GM18505 (cell line): ENCODE measurements at regions not wholly inside any gene's neighbourhood (a gene's known extent, or its start where the extent isn't known, plus 50 kb on each side); places are given as distances from the start of the nearest gene placed in this dataset.

Experiments used
- ATAC-seq: cut with Tn5 transposase; IDR thresholded peaks from one replicate; pipeline ENCODE4 v1.9.1; 2021; ENCODE audit not compliant: unreplicated experiment
- POLR2A ChIP-seq: IDR thresholded peaks from 4 replicates; pipeline ENCODE4 v1.6.1; 2011; ENCODE audit warnings: borderline replicate concordance; ENCODE audit not compliant: insufficient read depth, insufficient read length; ENCODE audit errors: extremely low read depth

DNA sequence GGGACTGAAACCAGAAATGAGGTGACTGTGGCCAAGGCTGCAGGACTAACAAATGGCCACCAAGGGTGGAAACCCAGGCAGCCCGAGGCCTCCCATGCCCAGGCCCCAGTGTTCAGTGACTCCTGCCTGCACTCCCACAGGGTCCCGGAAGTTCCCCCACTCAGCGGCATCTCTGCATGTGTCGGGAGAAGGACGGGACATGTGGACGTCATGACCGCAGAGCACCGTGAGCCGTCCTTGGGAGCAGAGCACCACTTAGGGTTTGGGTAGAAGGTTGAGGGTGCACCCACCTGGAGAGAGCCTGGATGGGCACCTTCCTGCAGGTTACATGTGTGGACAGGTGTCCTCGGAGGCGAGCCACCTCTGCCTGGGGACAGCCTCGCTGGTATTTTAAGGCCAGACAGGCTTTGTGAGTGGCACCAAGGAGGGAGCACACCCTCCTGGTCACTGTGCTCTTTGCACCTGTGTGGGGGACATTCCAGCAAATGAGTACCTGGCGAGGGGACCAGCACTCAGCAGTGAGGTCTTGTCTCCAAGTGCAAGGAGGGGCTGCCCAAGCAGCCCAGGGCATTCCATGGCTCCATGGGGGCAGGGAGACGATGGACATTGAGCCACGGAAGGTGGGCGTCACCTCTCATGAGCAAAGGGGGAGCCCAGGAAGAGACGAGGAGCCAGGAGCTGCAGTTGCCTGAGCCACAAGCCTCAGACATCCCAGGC lies 95.3 kb upstream of the TCERG1L start:
- no peak for ATAC-seq
- no peak for TF ChIP-seq POLR2A

DNA sequence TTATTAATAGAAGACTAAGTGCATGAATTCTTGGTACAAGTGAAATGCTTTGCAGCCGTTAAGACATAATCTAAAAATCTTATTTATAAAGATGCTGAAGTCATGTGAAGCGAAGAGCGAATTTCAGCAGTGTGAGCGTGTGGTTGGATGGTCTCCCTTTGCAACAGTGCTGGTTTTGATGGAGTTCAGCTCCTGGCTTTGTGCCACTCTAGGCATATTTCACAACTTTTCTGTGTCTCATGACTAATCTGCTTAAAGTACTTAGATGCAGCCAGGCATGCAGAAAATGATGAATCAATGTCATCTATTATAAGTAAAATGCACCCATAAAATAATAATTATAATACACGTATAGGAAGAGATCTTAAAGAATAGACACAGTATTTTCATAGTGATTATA lies 107.2 kb upstream of the TCERG1L start:
- ATAC-seq: no peak
- no peak for TF ChIP-seq POLR2A

DNA sequence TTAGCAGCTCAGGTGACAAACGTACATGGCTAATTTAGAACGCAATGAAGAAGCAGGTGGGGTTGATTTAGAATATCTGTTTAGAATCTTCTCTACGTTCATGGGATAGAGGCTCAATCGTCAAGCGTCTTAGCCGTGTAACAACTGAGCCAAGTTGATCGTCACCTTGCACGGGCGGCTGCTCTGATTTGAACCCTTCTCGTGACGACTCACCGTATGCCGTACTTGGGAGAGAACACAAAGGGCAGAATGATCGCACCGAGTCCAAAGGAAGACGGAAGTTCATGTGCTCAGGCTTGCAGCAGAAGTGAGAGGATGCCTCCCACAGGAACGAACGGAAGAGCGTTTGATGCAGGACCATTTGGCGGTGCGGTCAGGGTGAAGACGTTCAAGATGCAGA lies 108.3 kb upstream of the TCERG1L start:
- TF ChIP-seq POLR2A: no peak
- ATAC-seq: no peak

DNA sequence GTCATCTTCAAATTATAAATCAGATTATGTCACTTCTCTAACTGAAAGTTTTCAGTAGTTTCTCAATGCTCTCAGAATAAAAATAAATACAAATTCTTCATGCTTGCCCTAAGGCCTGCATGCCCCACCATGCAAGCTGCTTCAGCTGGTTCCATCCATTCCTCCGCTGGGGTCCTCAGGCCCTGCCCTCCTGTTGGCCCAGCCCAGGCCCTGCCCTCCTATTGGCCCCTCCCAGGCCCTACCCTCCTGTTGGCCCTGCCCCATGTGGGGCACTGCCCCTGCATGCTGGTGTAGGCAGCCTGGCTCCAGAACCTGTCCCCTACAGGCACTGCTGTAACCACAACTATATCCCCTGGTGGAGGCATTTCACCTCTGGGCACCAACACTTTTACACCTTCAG lies 109.3 kb upstream of the TCERG1L start:
- TF ChIP-seq POLR2A: no peak
- ATAC-seq: no peak

DNA sequence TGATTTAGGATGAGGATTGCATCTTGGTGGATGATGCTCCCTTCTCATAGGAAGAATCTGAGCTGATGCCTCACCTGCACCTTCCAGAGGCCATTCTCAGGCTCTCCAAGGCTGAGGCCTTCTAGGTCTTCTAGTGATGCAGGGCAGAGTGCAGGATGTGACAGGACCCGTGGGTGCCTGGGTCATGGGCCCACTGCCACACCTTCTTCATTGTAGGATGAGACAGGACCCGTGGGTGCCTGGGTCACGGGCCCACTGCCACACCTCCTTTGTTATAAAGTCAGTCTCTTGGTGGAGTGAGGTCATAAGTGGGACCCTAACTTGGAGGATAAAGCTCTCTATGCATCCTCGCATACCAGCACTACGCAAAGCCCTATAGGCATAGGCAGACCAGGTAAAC lies 109.9 kb upstream of the TCERG1L start:
- TF ChIP-seq POLR2A: no peak
- ATAC-seq: no peak

DNA sequence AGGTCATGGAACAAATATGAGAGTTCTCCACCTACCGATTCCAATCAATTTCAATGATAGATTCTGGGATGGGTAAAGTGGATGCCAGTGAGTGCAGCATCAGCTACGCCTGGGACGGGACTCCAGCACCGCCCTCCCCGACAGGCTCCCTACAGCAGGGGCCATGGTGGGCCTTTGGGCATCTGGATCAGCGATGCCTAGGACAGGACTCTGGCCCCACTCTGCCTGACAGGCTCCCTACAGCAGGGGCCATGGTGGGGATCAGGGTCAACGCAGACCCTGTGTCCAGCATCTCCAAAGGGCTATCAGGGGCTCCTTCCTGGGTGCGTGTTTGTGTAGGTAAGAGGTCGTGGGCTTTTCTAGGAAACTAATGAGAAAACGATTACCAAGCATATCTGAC lies 111.2 kb upstream of the TCERG1L start:
- no peak for TF ChIP-seq POLR2A
- no peak for ATAC-seq

DNA sequence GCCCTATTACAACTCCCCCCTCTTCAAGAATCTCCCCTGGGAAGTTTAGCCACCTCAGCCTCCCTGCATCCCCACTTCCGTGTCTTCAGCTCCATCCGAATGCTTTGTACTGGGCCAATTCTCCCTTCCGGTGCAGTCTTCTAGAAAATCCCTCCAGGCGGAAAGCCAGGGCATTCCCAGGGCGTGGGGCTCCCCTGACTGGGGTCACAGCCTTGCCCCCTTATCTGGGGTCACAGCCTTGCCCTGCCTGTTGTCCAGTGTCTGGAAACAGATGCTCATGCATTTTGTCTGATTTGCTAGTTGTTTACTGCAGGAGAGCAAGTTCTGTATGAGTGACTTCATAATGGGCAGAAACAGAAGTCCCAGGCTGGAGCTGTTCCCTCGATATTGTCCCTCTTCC lies 112.5 kb upstream of the TCERG1L start:
- ATAC-seq: no peak
- TF ChIP-seq POLR2A: no peak

DNA sequence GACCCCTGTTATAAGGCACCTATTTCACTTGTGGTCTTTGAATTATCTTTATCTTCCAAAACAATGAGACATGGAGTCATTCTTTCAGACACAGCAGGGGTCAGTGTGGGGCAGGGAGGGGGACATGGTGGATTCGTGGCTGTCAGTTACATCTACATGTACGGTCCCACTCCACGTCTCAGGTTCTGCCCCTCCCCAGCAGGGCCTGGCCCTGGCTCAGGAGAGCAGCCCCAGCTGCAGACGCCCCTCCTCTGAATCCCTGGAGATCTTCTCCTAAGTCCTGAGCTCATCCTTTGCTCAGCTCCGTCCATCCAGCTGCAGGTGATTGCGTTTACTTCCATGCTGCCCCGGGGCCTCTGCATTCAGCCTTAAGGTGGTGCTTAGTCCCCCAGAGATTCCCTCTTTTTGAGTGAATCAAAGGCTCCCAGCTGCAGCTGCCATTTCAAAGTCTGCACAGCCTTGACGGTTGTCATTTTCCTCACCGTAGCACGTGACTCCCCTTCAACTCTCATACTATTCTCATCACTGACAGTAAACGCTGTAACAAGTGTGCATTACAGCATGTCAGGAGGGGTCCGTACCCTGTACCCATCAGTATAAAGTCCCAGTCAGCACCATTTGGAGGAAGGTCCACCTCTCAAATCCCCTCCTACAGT lies 113.4 kb upstream of the TCERG1L start:
- ATAC-seq: no peak
- no peak for TF ChIP-seq POLR2A

DNA sequence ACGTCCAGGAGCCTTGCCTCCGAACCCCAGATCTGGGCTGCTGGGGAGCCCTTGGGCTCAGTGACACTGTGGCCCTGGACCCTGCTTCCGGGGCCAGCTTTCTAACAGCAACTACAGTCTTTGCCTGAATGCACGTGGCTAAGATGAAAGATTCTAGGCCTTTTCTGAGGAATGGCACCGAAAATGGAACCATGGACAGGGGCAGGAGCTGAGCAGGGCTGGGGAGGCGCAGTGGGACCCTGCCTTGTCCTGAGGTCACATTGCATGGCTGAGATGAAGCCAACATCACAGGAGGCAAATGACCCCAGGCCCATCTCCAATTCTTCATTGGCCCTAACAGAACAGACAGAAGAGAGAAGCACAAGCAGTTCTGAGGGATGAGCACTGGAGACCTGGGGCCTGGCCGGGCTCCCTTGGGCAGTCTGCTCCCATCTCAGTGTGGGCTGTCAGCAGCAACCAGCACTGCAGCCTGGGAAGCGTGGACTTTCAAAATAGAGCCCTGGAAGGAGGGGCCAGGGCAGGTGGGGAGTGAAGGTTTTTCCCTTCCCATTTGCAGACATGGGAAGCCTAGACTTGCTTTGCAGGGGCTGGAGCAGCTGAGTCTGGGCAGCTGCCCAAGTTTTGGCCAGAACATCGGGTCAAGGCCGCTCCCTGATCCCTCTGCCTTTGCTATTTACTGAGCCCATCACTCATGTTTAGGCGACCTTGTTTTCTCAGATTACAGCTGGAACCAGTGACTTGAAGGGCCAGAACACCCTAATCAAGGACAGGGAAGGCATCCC lies 114.4 kb upstream of the TCERG1L start:
- no peak for TF ChIP-seq POLR2A
- no peak for ATAC-seq

DNA sequence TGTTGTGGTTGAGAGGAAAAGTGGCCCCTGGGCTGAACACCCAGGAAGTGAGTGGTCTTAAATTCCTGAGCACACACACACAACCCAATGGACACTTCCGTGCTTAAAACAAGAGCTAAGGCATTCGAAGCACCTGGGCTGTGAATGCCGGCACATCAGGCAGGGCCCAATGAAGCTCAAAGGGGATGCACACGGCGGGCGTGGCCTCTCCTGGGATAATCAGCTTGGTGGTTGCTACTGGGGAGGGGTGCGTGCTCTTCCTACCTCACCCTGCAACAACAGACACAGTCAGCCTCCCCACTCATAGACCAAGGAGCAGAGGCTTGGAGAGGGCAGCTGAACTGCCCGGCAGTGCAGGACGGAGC lies 115.0 kb upstream of the TCERG1L start:
- no peak for TF ChIP-seq POLR2A
- ATAC-seq: no peak

DNA sequence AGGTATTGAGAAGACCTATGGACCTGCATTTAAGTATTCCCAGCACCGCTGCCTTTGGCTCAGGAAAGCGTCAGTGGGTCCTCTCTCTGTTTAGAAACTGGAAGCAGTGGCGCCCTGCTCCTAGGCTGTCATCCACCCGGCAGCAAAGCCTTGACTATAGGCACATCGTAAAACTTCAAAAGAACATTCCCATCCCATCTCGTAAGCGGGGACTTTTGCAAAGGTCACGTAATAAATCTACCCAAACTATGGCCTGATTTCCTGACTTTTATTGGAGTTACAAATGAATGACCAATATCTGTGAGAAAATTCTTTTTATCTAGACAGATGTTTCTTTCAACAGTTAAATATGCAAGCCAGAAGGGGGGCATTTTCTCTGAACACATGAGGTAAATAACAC lies 115.8 kb upstream of the TCERG1L start:
- ATAC-seq: no peak
- no peak for TF ChIP-seq POLR2A

DNA sequence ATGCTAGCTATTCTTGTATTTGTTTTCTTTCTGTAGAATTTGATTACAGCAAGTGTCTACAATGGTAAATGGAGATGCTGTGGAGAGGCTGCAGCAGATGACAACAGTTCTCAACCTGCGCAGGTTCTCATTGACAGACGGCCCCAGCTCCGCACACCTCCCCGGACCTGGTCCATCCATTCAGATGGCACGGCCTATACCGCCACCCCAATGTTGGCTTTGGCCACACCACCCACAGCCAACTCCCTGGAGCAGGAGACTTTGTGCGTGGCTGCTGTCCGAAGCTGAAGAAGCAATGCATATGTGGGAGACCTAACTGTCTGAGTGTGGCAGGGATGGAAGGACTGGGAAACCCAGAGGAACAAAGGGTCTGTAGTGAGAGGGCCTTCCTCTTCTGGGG lies 116.4 kb upstream of the TCERG1L start:
- no peak for ATAC-seq
- TF ChIP-seq POLR2A: no peak

DNA sequence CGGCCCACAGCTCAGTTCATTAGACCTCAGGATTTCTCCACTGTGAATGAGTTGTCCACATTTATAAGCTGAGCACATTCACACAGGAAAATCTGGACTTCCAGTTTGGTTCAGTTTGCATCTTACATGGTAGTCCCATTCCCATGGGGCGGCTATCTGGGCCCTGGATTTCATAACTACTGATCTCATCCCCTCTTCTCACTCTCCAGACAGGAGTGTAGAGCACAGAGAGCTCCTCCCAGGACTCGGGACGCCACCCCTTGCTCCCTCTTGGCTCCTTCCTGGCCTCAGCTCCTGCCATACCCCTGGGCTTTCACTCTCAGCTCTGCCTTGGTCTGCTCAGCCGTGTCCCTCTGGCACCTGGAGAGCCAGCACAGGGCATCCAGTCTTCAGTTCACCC lies 117.6 kb upstream of the TCERG1L start:
- no peak for TF ChIP-seq POLR2A
- ATAC-seq: no peak

DNA sequence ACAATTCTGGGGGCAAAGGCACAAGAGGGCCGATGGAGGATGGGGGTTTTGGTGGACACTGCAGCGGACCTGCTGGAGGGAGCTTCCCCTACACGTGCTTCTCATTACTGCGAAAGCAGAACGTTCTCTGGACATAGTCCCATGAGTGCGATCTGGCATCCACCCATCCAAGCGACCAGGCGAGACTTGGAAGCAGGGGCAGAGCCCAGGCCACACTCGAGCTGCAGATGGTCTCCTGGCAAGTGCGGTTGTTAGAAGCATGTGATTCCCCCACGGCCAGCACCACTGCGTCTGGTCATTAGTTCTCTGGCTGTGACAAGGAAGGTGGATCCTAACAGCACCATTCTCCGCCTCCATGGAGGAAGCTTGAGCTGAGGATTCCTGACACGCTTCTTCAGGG lies 118.4 kb upstream of the TCERG1L start:
- no peak for ATAC-seq
- no peak for TF ChIP-seq POLR2A
